COLO829 (cell line): ENCODE measurements at regions not wholly inside any gene's neighbourhood (a gene's known extent, or its start where the extent isn't known, plus 50 kb on each side); places are given as distances from the start of the nearest gene placed in this dataset.

Source experiments
- DNase-seq: peaks from one replicate; pipeline ENCODE4 v3.0.0; 2012; ENCODE audit warnings: low spot score

- DNase-seq: no peak
Measured at GRCh38 chr4:126779001-126779400, 853.8 kb upstream of the INTU start.

DNA sequence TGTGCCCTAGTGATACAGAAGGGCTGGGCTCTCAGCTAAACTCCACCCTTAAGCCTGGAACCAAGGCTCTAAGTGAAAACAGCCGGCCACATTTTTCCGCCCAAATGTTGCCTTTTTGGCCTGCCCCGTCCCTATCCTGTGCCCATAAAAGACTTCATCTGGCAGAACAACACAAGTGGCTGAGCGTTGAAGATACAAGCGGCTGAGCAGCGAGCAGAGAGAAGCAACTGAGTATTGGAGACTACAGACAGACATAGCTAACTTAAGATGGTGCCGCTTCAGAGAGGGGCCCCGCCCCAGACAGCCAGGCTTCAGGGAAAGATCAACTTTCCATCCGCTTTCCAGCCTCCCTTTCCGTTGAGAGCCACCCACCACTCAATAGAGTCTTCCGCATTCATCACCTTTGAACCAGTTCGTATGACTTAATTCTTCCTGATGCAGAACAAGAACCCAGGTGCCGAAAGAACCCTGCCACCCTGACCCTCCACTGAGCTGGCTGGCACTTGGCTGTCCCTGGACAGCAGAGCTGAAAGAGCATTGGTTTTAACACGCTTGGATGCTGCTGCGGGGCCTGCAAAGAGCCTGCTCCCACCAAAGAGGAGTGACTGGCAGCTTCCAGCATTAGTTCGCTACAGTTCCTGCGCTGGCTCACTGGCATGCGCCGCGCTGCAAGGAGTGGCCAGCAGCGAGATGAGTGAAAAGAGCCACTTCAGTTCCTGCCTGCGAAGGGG is 853.2 kb upstream of the INTU start:
- DNase-seq: no peak

DNA sequence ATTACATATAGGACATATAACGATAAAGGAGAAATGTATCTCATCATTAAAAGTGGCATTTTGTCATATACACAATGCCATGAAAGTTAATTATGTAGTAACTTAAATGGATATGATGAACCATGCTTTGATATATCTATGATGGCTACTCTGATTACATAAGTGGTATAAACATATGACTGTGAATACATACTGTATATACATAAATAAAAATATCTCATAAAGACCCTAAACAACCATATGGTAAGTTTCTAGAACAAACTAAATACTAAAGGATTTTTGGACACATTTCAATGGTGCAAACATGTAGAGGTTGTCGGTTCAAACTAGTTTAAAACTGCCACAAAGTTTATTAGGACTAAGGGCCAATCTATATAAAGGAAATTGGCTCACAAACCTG is 849.6 kb upstream of the INTU start:
- no peak for DNase-seq

DNA sequence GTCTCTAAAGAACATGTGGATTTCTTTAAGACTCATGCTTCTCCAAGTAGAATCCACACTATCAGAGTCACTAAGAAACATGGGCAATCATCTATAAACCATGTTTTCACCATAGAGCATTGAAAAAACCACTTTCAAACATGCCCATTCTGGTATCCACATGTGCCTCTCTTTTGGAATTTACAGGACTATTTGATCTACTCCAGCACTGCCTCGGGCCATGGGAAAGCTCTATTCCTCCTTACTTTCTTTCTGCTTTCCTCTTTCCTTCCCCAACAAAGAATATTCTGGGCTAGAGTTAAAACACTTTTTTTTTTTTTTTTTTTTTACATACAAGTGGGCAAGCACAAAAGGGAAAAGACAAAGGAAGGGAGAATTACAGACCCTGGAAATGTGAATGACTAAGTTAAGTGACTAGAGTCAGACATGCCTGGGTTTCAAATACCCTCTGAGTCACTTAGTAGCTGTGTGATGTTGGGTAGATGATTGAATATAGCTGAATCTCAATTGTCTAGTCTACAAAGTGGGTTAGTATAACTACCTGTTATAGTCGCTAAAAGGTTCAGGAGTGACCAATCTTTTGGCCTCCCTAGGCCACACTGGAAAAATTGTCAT is 847.7 kb upstream of the INTU start:
- DNase-seq: no peak

DNA sequence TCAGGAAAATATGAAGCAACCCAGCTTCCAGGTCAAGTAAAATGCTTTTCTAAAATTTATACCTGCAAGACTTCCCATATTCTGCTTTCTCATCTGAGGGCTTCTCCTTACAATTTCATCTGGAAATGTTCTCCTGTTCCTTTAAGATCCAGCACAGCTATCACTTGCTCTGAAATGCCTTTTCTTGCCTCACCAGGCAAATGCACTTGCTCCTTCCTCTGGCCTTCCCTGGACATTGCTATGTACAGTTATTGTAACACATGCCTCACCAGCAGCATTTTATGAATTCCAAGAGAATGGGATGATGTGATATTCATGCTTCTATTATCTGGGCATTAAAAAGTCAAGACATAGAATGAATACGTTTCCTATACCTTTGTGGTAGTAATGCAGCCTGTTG is 842.1 kb upstream of the INTU start:
- DNase-seq: no peak

DNA sequence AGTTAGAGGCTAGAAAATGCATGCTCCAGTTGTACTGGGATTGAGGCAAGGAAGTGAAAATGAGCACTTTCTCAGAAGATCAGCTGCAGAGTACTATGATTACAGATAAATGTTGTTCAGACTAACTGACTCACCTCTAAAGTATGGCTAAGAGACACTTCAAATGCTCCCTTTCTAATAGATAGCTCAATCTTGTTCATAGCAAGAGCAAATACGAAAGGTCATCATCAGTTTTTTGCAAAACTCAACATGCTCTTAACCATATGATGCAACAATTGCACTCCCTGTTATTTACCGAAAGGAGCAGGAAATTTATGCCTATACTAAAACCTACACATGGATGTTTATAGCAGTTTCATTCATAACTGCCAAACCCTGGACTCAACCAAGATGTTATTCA is 838.4 kb upstream of the INTU start:
- peak; percentile 44 for DNase-seq

DNA sequence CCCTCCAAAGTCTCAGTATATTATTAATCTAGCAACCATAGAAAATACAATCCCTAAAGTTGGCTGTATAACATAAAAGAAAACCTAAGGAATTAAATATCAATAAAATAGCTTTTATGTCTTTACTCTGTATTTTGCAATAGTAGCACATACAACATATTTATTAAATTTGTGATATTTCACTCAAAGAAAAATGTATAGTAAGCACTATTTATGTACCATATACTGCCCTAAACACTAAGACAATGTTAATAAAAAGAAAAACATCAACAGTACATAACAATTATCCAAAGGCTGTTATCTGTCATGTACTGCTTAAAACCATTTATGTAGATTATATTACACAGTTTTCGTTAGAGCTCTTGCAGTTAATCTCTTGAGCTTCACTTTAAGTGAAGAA is 834.5 kb upstream of the INTU start:
- DNase-seq: no peak

DNA sequence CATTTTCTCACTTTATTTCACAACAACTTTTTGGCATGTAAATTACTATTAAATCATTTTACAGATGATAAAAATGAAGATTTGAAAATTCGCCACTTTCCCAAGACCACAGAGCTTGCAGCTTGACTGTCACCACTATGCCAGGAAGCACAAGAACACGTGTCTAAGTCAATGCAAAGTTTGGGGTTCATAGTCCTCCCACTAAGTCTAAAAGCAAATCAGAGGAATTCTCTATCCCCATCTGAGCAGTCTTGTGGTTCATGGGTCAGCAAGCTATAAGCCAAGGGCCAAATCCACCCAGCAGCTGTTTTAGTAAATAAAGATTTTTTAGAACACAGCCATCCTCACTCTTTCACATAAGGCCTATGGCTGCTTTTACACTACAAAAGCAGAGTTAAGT is 833.3 kb upstream of the INTU start:
- DNase-seq: no peak

DNA sequence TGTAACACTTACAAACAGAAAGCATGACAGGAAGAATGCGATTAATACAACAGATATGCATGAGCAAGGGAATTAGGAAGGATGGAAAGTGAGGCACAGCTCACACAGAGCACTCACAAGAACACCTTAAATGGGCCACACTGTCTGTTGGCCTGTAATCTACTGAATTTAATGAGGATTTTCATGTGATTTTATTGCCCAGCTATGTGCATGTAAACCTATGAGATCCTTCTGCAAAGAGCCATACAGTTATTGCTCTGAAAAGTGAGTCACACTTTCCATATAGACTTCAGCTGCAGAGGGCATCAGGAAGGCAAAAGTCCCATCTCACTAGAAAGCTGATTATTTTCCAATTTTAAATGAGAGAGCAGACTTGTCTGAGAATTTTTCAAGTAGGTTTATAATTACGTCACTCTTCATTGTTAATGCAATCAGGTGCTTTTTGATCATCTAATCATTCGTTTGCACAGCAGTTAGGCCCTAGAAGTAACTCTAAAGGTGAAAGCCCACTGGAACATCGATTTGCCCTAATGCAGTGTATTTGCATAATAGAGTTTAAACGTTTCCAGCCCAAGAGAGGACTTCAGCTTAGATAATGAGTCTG is 832.7 kb upstream of the INTU start:
- DNase-seq: no peak

DNA sequence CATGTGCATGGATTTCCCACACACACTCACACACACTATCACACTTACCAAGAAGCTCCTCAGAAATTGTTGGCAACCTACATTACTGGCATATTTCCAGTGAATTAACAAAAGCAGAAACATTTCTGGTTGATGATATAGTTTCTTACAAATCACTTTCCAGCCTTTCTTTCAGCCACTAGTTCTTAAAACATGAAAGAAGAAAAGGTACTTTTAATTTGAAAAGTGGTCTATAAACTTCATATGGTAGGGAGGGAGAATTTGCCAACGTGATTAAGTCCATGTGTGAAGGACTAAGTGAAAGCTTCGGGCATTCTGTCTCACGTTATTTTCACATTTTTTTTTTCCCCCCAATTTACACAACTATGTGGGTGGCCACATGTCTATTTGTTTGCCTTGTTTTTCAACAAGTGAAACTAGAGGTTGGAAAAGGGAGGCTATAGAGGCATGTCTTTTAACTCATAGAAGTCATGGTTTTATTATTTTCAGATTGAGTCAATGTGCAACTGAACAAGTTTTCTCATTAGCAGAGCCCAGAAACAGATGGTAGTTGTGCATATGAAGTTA is 832.1 kb upstream of the INTU start:
- DNase-seq: no peak

DNA sequence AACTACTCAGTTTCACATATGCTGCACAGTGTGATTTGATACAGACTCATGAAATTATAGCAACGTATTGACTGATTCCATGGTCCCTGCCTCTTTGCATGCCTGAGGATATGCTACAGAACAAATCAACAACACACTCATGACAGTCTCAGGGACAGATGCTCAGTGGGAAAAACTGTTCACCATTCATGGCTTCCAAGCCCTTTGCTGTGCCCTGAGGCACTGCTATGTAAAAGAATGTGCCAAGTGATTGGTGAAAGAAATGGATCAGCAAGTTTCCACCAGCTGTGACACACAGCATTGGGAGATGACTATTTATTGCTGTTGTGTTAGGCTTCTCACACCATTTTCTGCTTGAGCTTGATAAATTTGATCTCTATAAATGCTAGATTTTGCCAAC is 825.6 kb upstream of the INTU start:
- peak; percentile 6 for DNase-seq

DNA sequence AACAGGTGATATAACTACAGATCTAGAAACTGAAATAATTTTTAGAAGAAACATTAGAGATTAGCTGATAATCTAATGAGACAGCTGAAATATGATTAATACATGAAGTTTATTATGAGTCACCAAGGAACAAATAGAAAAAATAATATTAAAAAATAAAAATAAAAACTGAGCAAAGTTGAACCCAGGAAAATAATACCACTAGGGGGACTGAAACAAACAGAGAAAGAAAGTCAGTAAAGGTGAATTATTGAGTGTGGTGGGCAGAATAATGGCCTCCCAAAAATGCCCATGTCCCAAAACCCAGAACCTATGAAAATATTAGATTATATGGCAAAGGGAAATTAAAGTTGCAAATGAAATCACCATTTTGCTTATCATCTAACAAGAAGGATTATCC is 820.7 kb upstream of the INTU start:
- no peak for DNase-seq

DNA sequence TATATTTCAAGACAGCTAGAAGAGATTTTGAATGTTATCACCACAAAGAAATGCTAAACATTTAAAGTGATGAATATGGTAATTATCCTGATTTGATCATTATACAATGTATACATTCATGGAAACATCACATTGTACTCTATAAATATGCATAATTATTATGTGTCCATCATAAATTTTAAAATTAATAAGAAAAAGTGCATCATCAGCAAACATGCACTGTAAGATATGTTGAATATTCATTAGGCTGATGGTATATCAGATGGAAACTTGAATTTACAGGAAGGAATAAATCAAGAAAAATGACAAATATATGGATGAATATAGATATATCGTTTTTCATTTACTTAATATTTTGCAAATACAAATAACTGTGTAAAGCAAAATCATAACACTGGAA is 812.1 kb upstream of the INTU start:
- no peak for DNase-seq

DNA sequence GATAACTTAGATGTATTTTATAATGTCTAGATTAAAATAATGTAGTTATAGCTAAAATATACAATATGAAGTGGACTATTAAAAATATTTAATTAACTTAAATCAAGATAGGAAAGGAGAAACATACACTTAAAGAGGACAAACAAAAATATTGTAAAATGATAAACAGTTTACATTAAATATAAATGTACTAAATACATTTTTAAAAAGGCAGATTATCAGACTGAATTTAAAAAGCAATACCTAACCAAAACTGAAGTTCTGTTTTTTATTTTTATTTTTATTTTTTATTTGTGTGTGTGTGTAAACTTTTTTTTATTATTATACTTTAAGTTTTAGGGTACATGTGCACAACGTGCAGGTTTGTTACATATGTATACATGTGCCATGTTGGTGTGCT is 811.6 kb upstream of the INTU start:
- no peak for DNase-seq

DNA sequence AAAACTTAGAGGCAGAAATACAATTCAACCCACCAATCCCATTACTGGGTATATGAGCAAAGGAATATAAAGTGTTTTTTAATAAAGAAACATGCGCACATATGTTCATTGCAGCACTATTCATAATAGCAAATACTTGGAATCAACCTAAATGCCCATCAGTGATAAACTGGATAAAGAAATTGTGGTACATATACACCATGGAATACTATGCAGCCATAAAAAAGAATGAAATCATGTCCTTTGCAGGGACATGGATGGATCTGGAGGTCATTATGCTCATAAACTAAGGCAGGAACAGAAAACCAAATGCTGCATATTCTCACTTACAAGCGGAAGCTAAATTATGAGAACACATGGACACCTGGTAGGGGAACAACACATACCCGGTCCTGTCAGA is 807.7 kb upstream of the INTU start:
- DNase-seq: no peak

GRCh38 chr4:126827669-126828068 is 805.1 kb upstream of the INTU start:
- DNase-seq: no peak

- DNase-seq: no peak
Measured at GRCh38 chr4:126834854-126835253, 797.9 kb upstream of the INTU start.

GRCh38 chr4:126838941-126839679 is 793.6 kb upstream of the INTU start:
- peak; percentile 11 for DNase-seq

DNA sequence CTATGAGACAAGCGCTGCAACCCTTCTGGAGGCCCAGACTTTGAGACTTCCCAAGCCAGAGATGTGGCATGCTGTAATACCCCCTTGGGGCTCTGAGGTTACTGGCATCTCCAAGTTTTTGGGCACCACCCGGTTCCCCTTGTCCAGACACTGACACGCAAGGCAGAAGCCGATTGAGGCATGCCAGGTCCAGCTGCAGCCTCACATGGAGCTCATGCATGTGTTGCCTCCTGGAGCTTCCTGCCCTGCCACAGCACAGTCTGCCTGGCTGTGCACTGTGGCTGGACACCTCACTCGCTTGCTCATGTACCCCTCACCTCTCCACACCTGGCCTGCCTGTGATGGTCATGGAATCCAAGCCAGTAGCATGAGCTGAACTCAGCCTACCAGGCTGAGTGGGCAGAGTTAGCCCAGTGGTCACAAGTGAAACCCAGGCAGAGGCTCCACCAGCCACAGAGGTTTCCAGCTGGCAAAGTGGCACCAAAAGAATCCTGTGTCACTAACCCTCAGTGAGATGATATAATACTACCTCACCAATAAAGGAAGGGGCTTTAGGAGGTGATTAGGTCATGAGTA is 789.2 kb upstream of the INTU start:
- no peak for DNase-seq

DNA sequence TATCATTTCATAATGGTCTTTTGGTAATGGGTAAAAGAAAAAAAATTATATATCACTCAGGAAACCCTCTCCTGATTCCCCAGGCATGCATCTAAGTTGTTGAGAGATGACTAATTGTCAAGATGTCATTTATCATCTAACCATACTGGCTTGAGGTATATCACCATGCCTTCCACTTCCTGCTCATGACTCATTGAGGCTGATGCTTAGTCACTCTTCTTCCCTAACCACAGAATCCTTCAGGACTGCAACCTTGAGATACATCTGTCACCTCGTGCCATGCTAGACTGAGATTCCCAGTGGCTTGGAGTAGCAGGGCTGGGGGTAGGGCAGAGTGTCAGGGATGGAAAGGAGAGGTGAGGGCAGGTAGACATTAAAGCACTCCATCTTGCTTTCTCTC is 782.5 kb upstream of the INTU start:
- DNase-seq: peak; percentile 89

DNA sequence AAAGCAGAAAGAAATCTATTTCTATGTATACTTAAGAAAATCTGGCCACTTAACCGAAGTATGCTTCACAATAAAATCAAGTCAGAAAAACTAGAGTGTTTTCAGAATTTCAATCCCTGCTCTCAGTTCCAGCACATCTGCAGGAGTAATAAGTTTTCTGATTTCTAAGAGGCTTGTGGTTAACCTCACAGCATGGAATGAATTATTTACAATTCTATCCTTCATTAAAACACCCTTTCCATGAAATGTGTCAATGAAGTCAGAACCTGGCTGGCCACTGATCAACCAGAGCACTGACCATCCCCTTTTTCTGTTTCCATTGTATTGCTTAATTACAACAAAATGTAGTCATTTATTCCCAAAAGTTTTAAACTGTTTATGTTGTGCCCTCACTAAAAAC is 781.4 kb upstream of the INTU start:
- no peak for DNase-seq

DNA sequence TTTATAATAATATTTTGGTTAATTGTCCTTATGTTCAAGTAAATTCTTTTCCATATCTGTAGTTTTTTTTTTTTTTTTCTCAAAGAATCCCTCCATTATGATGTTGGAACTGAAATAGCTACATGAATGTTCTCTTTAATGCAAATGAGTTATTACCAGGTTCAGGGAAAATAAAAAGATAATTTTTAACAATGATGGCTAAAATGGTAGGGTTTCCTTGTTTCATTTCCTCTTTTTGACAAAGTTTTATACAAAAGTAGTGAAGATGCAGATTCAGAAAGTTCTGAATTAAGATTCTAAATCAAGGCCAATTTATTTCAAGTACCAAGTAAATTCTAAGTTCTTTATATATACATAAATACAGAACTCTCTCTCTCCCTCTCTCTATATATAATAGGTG is 779.0 kb upstream of the INTU start:
- no peak for DNase-seq
